Astrocyte of the cerebellum (primary cell): ENCODE measurements at regions not wholly inside any gene's neighbourhood (a gene's known extent, or its start where the extent isn't known, plus 50 kb on each side); places are given as distances from the start of the nearest gene placed in this dataset.

Experiments used
- DNase-seq: peaks from one replicate; pipeline ENCODE4 v3.0.0-alpha.2; 2011; ENCODE audit warnings: low read depth
- H3K4me3 ChIP-seq: 2 replicates; pipeline ENCODE4 v1.5.1; 2011; ENCODE audit warnings: mild to moderate bottlenecking, low read depth, low read length, moderate library complexity
- in situ Hi-C: cut with HindIII; loops from 2 replicates; pipeline ENCODE4 v1.10.0; 2017; ENCODE audit warnings: low sequenced_read_pairs
- TF ChIP-seq, protein P1 (sequence below): IDR thresholded peaks from 2 replicates; pipeline ENCODE4 v1.5.1; 2012; ENCODE audit warnings: low read length, low read depth, moderate library complexity, mild to moderate bottlenecking; ENCODE audit errors: missing control alignments

GRCh38 chr13:76378767-76379166 is 507.4 kb downstream of the KCTD12 start:
- in situ Hi-C loops: no loop called here
- no peak for DNase-seq

GRCh38 chr13:76363682-76364289 is 522.4 kb downstream of the KCTD12 start:
- TF ChIP-seq, protein P1, sequence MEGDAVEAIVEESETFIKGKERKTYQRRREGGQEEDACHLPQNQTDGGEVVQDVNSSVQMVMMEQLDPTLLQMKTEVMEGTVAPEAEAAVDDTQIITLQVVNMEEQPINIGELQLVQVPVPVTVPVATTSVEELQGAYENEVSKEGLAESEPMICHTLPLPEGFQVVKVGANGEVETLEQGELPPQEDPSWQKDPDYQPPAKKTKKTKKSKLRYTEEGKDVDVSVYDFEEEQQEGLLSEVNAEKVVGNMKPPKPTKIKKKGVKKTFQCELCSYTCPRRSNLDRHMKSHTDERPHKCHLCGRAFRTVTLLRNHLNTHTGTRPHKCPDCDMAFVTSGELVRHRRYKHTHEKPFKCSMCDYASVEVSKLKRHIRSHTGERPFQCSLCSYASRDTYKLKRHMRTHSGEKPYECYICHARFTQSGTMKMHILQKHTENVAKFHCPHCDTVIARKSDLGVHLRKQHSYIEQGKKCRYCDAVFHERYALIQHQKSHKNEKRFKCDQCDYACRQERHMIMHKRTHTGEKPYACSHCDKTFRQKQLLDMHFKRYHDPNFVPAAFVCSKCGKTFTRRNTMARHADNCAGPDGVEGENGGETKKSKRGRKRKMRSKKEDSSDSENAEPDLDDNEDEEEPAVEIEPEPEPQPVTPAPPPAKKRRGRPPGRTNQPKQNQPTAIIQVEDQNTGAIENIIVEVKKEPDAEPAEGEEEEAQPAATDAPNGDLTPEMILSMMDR: no peak
- DNase-seq: no peak
- no peak overlapping the region for H3K4me3 ChIP-seq
- in situ Hi-C loops: no loop called here

More at GRCh38 chr13:76378767-76379166, 507.4 kb downstream of the KCTD12 start:
- no peak overlapping the region for H3K4me3 ChIP-seq
- TF ChIP-seq, protein P1: no peak

DNA sequence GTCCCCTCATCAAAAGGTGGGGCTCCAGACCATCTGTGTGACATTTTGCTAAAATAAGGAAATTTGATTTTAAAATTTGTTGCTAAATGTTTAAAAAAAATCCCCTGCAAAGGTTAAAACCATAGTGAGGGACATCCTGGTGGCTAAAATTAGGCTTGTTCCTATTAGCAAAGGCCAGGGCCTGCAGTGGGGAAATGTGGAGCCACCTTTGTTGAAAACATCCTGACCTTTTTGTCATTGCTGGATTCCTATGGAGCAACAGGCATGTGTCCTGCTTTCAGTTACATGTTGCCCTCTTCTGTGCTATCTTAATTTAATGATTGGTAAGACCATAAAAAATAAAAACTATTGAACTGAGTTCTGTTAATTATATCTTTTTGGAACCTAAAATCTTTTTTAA is 524.3 kb downstream of the KCTD12 start:
- in situ Hi-C loops: no loop called here
- no peak overlapping the region for H3K4me3 ChIP-seq
- TF ChIP-seq, protein P1: no peak
- DNase-seq: no peak

DNA sequence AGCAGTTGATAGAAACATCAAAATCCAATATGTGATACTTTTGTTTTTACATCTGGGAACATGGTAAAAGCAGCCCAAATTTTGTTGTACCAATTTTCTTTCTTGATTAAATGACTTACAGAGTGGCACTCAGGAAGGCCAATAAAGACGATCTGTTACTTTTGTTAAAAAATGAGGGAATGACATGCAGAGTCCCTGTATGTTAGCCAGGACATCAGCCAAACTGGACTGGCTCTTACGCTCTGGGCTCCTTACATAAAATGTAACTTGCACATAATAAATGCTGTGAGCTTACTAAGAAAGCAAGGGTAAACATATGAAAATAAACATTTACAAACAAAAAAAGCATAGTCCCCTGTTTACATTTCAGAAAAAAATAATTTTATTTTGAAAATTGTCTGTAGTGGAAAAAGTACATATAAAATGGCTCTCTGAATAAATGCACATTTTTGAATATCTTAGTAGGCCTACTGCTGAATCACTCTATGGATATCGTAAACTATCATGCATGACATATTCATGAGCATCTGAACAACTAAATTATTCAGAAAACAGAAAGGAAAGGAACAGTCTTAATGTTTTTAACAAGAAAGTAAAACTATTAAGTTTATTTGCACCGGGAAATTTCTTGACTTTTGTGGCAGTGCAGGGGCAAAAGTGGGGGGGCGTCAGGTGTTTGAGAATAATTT is 534.5 kb downstream of the KCTD12 start:
- H3K4me3 ChIP-seq: no peak overlapping the region
- TF ChIP-seq, protein P1: no peak
- no peak for DNase-seq
- in situ Hi-C loops: no loop called here

- no peak overlapping the region for H3K4me3 ChIP-seq
- DNase-seq: no peak
- TF ChIP-seq, protein P1: no peak
- in situ Hi-C loops: no loop called here
These were observed 535.8 kb downstream of the KCTD12 start for GRCh38 chr13:76350399-76350798.

DNA sequence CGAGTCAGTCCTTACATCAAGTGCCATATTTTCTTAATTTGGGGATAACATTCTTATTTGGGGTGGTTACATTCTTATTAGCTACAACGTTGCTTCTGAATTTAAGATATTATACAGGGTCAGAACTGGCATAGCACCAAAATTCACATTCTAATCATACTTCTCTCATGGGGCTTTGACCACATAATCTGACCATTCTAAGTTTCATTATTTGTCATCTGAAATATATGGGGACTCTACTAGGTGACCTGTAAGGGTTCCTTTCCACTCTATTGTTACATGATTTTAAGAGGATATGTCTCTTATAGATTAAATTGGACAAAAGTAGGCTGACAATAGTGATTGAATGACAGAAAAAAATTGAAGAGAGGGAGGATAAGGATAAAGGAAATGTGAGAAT is 536.5 kb downstream of the KCTD12 start:
- no peak overlapping the region for H3K4me3 ChIP-seq
- DNase-seq: peak; percentile 32
- in situ Hi-C loops: no loop called here
- TF ChIP-seq, protein P1: no peak
